H1 (cell line): ENCODE measurements at regions not wholly inside any gene's neighbourhood (a gene's known extent, or its start where the extent isn't known, plus 50 kb on each side); places are given as distances from the start of the nearest gene placed in this dataset.

Source experiments
- CTCF ChIA-PET: fragments of 300-600 bp; sonication (Branson Sonifier 250); formaldehyde crosslinking; loops from one replicate; lab custom pipeline; 2021; ENCODE audit not compliant: partially characterized antibody; lab: Charles Lee
- POLR2A ChIA-PET: fragments of 300-600 bp; sonication (Branson Sonifier 250); formaldehyde crosslinking; loops from one replicate; lab custom pipeline; 2021; ENCODE audit warnings: inconsistent platforms; ENCODE audit not compliant: partially characterized antibody; lab: Charles Lee
- DNase-seq, 2 experiments: peaks; one replicate each; pipeline versions ENCODE4 v3.0.0 to v3.0.0-alpha.2; 2010 to 2022; ENCODE audit warnings: low spot score in 2 of 2, low read depth in 1 of 2, mixed read lengths in 1 of 2
- FAIRE-seq: peaks from 2 replicates; lab custom pipeline; 2011; peaks lifted over from hg19 to GRCh38; lab: Jason Lieb, UNC
- H2AFZ ChIP-seq: 2 replicates; pipeline ENCODE4 v1.8.1; 2012; ENCODE audit warnings: low read length, inconsistent platforms
- H2AK5ac ChIP-seq: 2 replicates; pipeline ENCODE4 v1.6.1; 2013; ENCODE audit warnings: low read depth, low read length
- H2BK120ac ChIP-seq: replicated peaks from 2 replicates; pipeline ENCODE3; 2013; ENCODE audit warnings: low read depth, low read length, inconsistent platforms
- H2BK12ac ChIP-seq: 2 replicates; pipeline ENCODE4 v1.6.1; 2013; ENCODE audit warnings: low read depth, low read length
- H2BK15ac ChIP-seq: 2 replicates; pipeline ENCODE4 v1.6.1; 2013; ENCODE audit warnings: low read length
- H2BK20ac ChIP-seq: 2 replicates; pipeline ENCODE4 v1.6.1; 2013; ENCODE audit warnings: low read length
- H2BK5ac ChIP-seq: 2 replicates; pipeline ENCODE4 v1.6.1; 2013; ENCODE audit warnings: low read depth, low read length
- H3K14ac ChIP-seq: 2 replicates; pipeline ENCODE4 v1.6.1; 2013; ENCODE audit warnings: inconsistent platforms; ENCODE audit not compliant: insufficient read length
- H3K18ac ChIP-seq: 2 replicates; pipeline ENCODE4 v1.6.1; 2013; ENCODE audit warnings: low read length; ENCODE audit errors: extremely low read depth
- H3K23ac ChIP-seq: 2 replicates; pipeline ENCODE4 v1.6.1; 2013; ENCODE audit warnings: inconsistent platforms; ENCODE audit not compliant: insufficient read length
- H3K23me2 ChIP-seq: 2 replicates; pipeline ENCODE4 v1.6.1; 2013; ENCODE audit warnings: low read depth, low read length
- H3K27ac ChIP-seq: 2 replicates; pipeline ENCODE4 v1.6.1; 2011; ENCODE audit warnings: low read depth, low read length, inconsistent platforms
- H3K27me3 ChIP-seq, 4 experiments: replicated peaks in 1 of 4; 1 replicate in 1 of 4; 2 replicates in 3 of 4; pipeline versions ENCODE4 v1.6.1 to v1.8.1; 2011 to 2013; ENCODE audit warnings: low read length in 3 of 4, mild to moderate bottlenecking in 3 of 4, inconsistent platforms in 2 of 4, mixed read lengths in 2 of 4, moderate library complexity in 1 of 4; ENCODE audit not compliant: control insufficient read depth in 3 of 4, insufficient read depth in 3 of 4; ENCODE audit errors: extremely low read depth in 1 of 4
- H3K36me3 ChIP-seq, 4 experiments: 2 replicates each; pipeline versions ENCODE4 v1.6.1 to v1.8.1; 2011 to 2013; ENCODE audit warnings: mild to moderate bottlenecking in 4 of 4, low read length in 3 of 4, moderate library complexity in 2 of 4, control low read depth in 1 of 4, inconsistent platforms in 1 of 4; ENCODE audit not compliant: insufficient read depth in 4 of 4, control insufficient read depth in 2 of 4
- H3K4ac ChIP-seq: replicated peaks from 2 replicates; pipeline ENCODE3; 2013; ENCODE audit warnings: low read length, low read depth, mixed read lengths, inconsistent platforms; ENCODE audit not compliant: insufficient read length
- H3K4me1 ChIP-seq, 4 experiments: replicated peaks in 1 of 4; 1 replicate in 1 of 4; 2 replicates in 3 of 4; pipeline versions ENCODE4 v1.6.1 to v1.8.1; 2011 to 2013; ENCODE audit warnings: low read length in 3 of 4, inconsistent platforms in 2 of 4, mixed read lengths in 1 of 4; ENCODE audit not compliant: insufficient read depth in 4 of 4, control insufficient read depth in 3 of 4
- H3K4me2 ChIP-seq, 2 experiments: 2 replicates each; pipeline versions ENCODE4 v1.6.1 to v1.8.1; 2011 to 2013; ENCODE audit warnings: low read depth in 2 of 2, low read length in 2 of 2, control low read depth in 1 of 2, inconsistent platforms in 1 of 2, mild to moderate bottlenecking in 1 of 2; ENCODE audit not compliant: insufficient read depth in 1 of 2
- H3K4me3 ChIP-seq, 4 experiments: fragments of 200-600, 300-600 bp in 1 of 4; sonication (generic), shearing (Covaris generic), sonication (Bioruptor Twin) in 1 of 4; 2 replicates each; pipeline versions ENCODE4 v1.5.1 to v1.8.1; 2011 to 2016; ENCODE audit warnings: low read length in 4 of 4, low read depth in 3 of 4, control low read depth in 2 of 4, inconsistent platforms in 2 of 4, mild to moderate bottlenecking in 2 of 4, mixed read lengths in 1 of 4, moderate library complexity in 1 of 4; ENCODE audit not compliant: insufficient read depth in 2 of 4; ENCODE audit errors: extremely low read depth in 1 of 4
- H3K56ac ChIP-seq: replicated peaks from 2 replicates; pipeline ENCODE3; 2013; ENCODE audit warnings: low read depth, mild to moderate bottlenecking, mixed read lengths, low read length, inconsistent platforms; ENCODE audit not compliant: insufficient read length
- H3K79me1 ChIP-seq: 2 replicates; pipeline ENCODE4 v1.6.1; 2013; ENCODE audit warnings: low read depth, low read length, control low read depth
- H3K79me2 ChIP-seq, 2 experiments: 2 replicates each; pipeline versions ENCODE4 v1.6.1 to v1.8.1; 2012 to 2013; ENCODE audit warnings: low read length in 2 of 2, mild to moderate bottlenecking in 2 of 2, inconsistent platforms in 1 of 2; ENCODE audit not compliant: insufficient read depth in 2 of 2, control insufficient read depth in 1 of 2
- H3K9ac ChIP-seq, 4 experiments: replicated peaks in 1 of 4; 1 replicate in 1 of 4; 2 replicates in 3 of 4; pipeline versions ENCODE4 v1.6.1 to v1.8.1; 2011 to 2013; ENCODE audit warnings: low read depth in 3 of 4, low read length in 3 of 4, control low read depth in 2 of 4, mild to moderate bottlenecking in 2 of 4, moderate library complexity in 2 of 4, inconsistent platforms in 1 of 4; ENCODE audit errors: extremely low read depth in 1 of 4
- H3K9me3 ChIP-seq, 2 experiments: 2 replicates each; pipeline versions ENCODE4 v1.6.1 to v1.8.1; 2012 to 2013; ENCODE audit warnings: mild to moderate bottlenecking in 2 of 2, moderate library complexity in 2 of 2, control low read depth in 1 of 2, inconsistent platforms in 1 of 2, low read depth in 1 of 2, low read length in 1 of 2, mixed read lengths in 1 of 2; ENCODE audit not compliant: insufficient read depth in 2 of 2
- H4K20me1 ChIP-seq, 2 experiments: replicated peaks in 1 of 2; 2 replicates each; pipeline versions ENCODE3 to v1.8.1; 2011 to 2013; ENCODE audit warnings: inconsistent platforms in 2 of 2, low read length in 2 of 2, mild to moderate bottlenecking in 1 of 2; ENCODE audit not compliant: insufficient read depth in 2 of 2, control insufficient read depth in 1 of 2
- H4K5ac ChIP-seq: 2 replicates; pipeline ENCODE4 v1.6.1; 2013; ENCODE audit warnings: low read length, low read depth, mixed read lengths, inconsistent platforms; ENCODE audit not compliant: insufficient read length
- H4K8ac ChIP-seq: 2 replicates; pipeline ENCODE4 v1.8.0; 2013; ENCODE audit warnings: mild to moderate bottlenecking, moderate library complexity, low read length, inconsistent platforms; ENCODE audit not compliant: insufficient read depth; ENCODE audit errors: extremely low read depth
- H4K91ac ChIP-seq: replicated peaks from 2 replicates; pipeline ENCODE3; 2013; ENCODE audit warnings: low read length, mixed read lengths, inconsistent platforms; ENCODE audit not compliant: insufficient read length
- EGR1 ChIP-seq: IDR thresholded peaks from 2 replicates; pipeline ENCODE4 v1.6.1; 2011; ENCODE audit warnings: low read depth, low read length, borderline replicate concordance
- FOSL1 ChIP-seq: IDR thresholded peaks from 2 replicates; pipeline ENCODE4 v1.6.1; 2011; ENCODE audit warnings: mild to moderate bottlenecking, low read depth, low read length, moderate library complexity; ENCODE audit not compliant: insufficient read depth
- NANOG ChIP-seq: IDR thresholded peaks from 2 replicates; pipeline ENCODE4 v1.6.1; 2011; ENCODE audit warnings: low read length, low read depth, mild to moderate bottlenecking, inconsistent platforms; ENCODE audit not compliant: insufficient read depth, poor library complexity, severe bottlenecking
- SP2 ChIP-seq: IDR thresholded peaks from 2 replicates; pipeline ENCODE4 v1.6.1; 2012; ENCODE audit warnings: mild to moderate bottlenecking, low read length, inconsistent platforms
- TAF1 ChIP-seq: IDR thresholded peaks from 2 replicates; pipeline ENCODE4 v1.6.1; 2011; ENCODE audit warnings: mild to moderate bottlenecking, low read depth, low read length
- TAF7 ChIP-seq: optimal IDR thresholded peaks from 2 replicates; pipeline ENCODE3; 2011; ENCODE audit warnings: low read depth, mild to moderate bottlenecking, inconsistent platforms, low read length, moderate library complexity, borderline replicate concordance
- YY1 ChIP-seq: IDR thresholded peaks from 2 replicates; pipeline ENCODE4 v1.6.1; 2011; ENCODE audit warnings: low read depth, mild to moderate bottlenecking, low read length
- WGBS, 2 experiments: shearing (Covaris generic) in 1 of 2; methylation state at CpG; one replicate each; pipeline versions ENCODE4 v1.1.6 to v1.1.7; 2013 to 2015; ENCODE audit warnings: low lambda C conversion rate in 2 of 2, mixed read lengths in 2 of 2, inconsistent platforms in 1 of 2, low coverage in 1 of 2, missing lambda C conversion rate in 1 of 2; ENCODE audit not compliant: insufficient replicate concordance in 2 of 2, insufficient coverage in 1 of 2, insufficient read length in 1 of 2; ENCODE audit errors: extremely low coverage in 1 of 2, missing lambda C conversion rate in 1 of 2; 5-methylcytosine and 5-hydroxymethylcytosine counted together

DNA sequence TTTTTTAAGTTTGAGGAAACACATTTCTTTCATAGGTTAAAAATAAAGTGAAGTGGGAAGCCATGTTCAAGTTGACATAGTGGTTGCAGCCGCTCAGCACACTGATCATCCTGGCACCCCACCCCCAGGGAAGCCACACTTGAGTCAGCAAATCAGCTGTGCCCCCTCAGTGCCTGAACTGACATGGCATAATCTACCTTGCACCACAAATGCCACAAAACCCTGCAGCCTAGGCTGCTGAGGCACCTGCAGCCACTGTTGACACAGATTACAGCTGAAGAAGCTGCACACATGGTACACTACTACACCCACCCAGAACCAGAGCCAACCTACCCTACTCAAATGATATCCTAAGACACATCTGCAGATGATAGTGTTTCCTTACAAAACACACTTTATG is 77.5 kb upstream of the RIMS1 start:
- Histone ChIP-seq H3K9me3 (peaks cover 3 to 11% of the 10 kb centered on the region in 2 experiments; a peak in 2 of 4 replicates), H3K4ac (no peak overlapping the region), H3K36me3 (no peaks in the 10 kb centered on the region), H2BK15ac (no peak overlapping the region), H3K56ac (no peak overlapping the region), H2BK20ac (no peak overlapping the region), H4K91ac (no peak overlapping the region), H3K27ac (no peak overlapping the region), H3K4me1 (no peaks in the 10 kb centered on the region), H3K79me1 (no peaks in the 10 kb centered on the region), H3K14ac (no peak overlapping the region), H2AFZ (no peak overlapping the region), H4K20me1 (no peaks in the 10 kb centered on the region), H3K79me2 (no peaks in the 10 kb centered on the region), H3K23ac (no peak overlapping the region), H4K8ac (no peak overlapping the region), H2BK120ac (no peak overlapping the region), H3K4me3 (no peak overlapping the region), H3K4me2 (no peak overlapping the region), H2BK5ac (no peak overlapping the region), H4K5ac (no peak overlapping the region), H2BK12ac (no peak overlapping the region), H3K27me3 (no peaks in the 10 kb centered on the region), H2AK5ac (no peak overlapping the region), H3K18ac (no peak overlapping the region), H3K23me2 (no peaks in the 10 kb centered on the region), H3K9ac (no peak overlapping the region)
- ChIA-PET CTCF (interaction anchor here (0.6 kb wide), 1 partner anchor 66 kb away, joined by 3 read pairs; no protein-coding TSS in a partner anchor), POLR2A (no interaction called here)
- no peak for TF ChIP-seq NANOG
- TF ChIP-seq SP2: no peak
- no peak for TF ChIP-seq TAF7
- TF ChIP-seq YY1: no peak
- TF ChIP-seq TAF1: no peak
- no peak for TF ChIP-seq EGR1
- TF ChIP-seq FOSL1: no peak
- DNase-seq (no peak), FAIRE-seq (no peak)
- WGBS, 2 experiments: 72% methylated on average over 1 of the region's 1 CpG; no CpG with 5 or more reads in 1 of the 2 experiments
